Panc1 (cell line): ENCODE measurements at regions not wholly inside any gene's neighbourhood (a gene's known extent, or its start where the extent isn't known, plus 50 kb on each side); places are given as distances from the start of the nearest gene placed in this dataset.

Source experiments
- ATAC-seq: fragments of 200-7000 bp; cut with Tn5 transposase; 2 replicates; pipeline ENCODE4 v1.9.1; 2020; ENCODE audit warnings: mild to moderate bottlenecking, moderate library complexity
- BruUV-seq: library from RNA; stranded (reverse); fragments of 400-500 nt; replicated peaks from 2 replicates; lab custom pipeline; 2021; lab: Mats Ljungman, UMichigan
- CTCF ChIA-PET: fragments of 300-600 bp; sonication (Branson Sonifier 250); formaldehyde crosslinking; loops from one replicate; lab custom pipeline; 2022; ENCODE audit warnings: antibody characterized with exemption; lab: Charles Lee
- POLR2A ChIA-PET: fragments of 300-600 bp; sonication (Branson Sonifier 250); formaldehyde crosslinking; loops from one replicate; lab custom pipeline; 2022; ENCODE audit warnings: antibody characterized with exemption; lab: Charles Lee
- DNase-seq: peaks from one replicate; pipeline ENCODE4 v3.0.0-alpha.2; 2010; ENCODE audit warnings: low read depth, low spot score
- H3K27ac ChIP-seq: 2 replicates; pipeline ENCODE4 v1.5.1; 2011; ENCODE audit warnings: mild to moderate bottlenecking, low read length, inconsistent platforms
- H3K27me3 ChIP-seq: fragments of 200-500 bp; sonication (Bioruptor generic); 2 replicates; pipeline ENCODE4 v1.6.0; 2014; ENCODE audit warnings: low read length, inconsistent platforms; ENCODE audit not compliant: control insufficient read depth, insufficient read depth
- H3K36me3 ChIP-seq: fragments of 200-500 bp; sonication (Bioruptor generic); 2 replicates; pipeline ENCODE4 v1.5.1; 2014; ENCODE audit warnings: inconsistent platforms, mild to moderate bottlenecking, low read length, moderate library complexity; ENCODE audit not compliant: control insufficient read depth, insufficient read depth
- H3K4me1 ChIP-seq: 2 replicates; pipeline ENCODE4 v1.5.1; 2011; ENCODE audit warnings: inconsistent platforms, mild to moderate bottlenecking, low read length, moderate library complexity; ENCODE audit not compliant: control insufficient read depth, insufficient read depth
- H3K4me3 ChIP-seq, 2 experiments: 2 replicates each; pipeline ENCODE4 v1.5.1; 2011 to 2012; ENCODE audit warnings: low read depth in 2 of 2, low read length in 2 of 2, mild to moderate bottlenecking in 2 of 2, inconsistent platforms in 1 of 2, moderate library complexity in 1 of 2
- H3K9me3 ChIP-seq: fragments of 200-500 bp; sonication (Bioruptor generic); 2 replicates; pipeline ENCODE4 v1.5.1; 2014; ENCODE audit warnings: low read depth, mild to moderate bottlenecking, inconsistent platforms, low read length, moderate library complexity; ENCODE audit not compliant: control insufficient read depth, insufficient read depth
- POLR2AphosphoS5 ChIP-seq: IDR thresholded peaks from 2 replicates; pipeline ENCODE4 v1.6.1; 2012; ENCODE audit warnings: mild to moderate bottlenecking, low read depth, low read length, moderate library complexity
- SIN3A ChIP-seq: IDR thresholded peaks from 2 replicates; pipeline ENCODE4 v1.6.1; 2012; ENCODE audit warnings: low read depth, mild to moderate bottlenecking, low read length, moderate library complexity, borderline replicate concordance; ENCODE audit not compliant: insufficient read depth
- TCF7L2 ChIP-seq: IDR thresholded peaks from 2 replicates; pipeline ENCODE4 v1.6.1; 2011; ENCODE audit warnings: mild to moderate bottlenecking, low read depth, low read length, inconsistent platforms
- in situ Hi-C: cut with HindIII; loops from 2 replicates; pipeline ENCODE4 v1.10.0; 2016; ENCODE audit warnings: low sequenced_read_pairs, low pct_unique_long_range_greater_than_20kb
- intact Hi-C: fragments of 100-400 bp; cut with micrococcal nuclease; formaldehyde crosslinking; loops from one replicate; pipeline ENCODE4 v1.10.0; 2022; ENCODE audit not compliant: unreplicated experiment
- TF ChIP-seq, protein P1 (sequence below): fragments of 450-650 bp; IDR thresholded peaks from 2 replicates; pipeline ENCODE4 v1.5.1; 2017; ENCODE audit warnings: mild to moderate bottlenecking
- TF ChIP-seq, protein P2 (sequence below), 2 experiments: IDR thresholded peaks; 2 replicates each; pipeline ENCODE4 v1.6.1; 2011 to 2012; ENCODE audit warnings: low read depth in 2 of 2, control low read depth in 1 of 2, low read length in 1 of 2, mild to moderate bottlenecking in 1 of 2, moderate library complexity in 1 of 2; ENCODE audit not compliant: insufficient read depth in 1 of 2

DNA sequence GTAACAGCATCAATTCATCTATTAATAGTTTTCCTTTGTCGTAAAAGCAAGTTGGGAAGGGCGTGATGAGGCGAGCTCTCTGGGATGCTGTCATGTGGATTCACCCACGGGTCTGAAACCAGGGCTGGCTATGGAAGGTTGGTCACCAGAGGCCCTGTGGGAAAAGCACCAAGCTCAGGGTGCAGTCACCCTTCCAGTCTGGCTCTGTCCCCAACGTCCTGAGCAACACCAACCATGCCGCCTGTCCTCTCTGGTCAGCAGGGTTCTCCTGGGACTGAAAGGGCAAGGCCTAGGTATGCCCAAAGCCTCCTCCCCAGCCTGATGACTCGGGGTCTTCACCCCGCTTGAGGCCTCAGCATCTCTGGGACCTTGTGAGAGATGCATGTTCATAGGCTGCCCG is 97.2 kb upstream of the MSX1 start:
- no peak overlapping the region for H3K4me3 ChIP-seq
- ChIA-PET CTCF (interaction anchor here (0.6 kb wide), 1 partner anchor 99 kb away, joined by 4 read pairs; no protein-coding TSS in a partner anchor), POLR2A (no interaction called here)
- no peaks in the 10 kb centered on the region for H3K4me1 ChIP-seq
- no peak for TF ChIP-seq SIN3A
- TF ChIP-seq, protein P1, sequence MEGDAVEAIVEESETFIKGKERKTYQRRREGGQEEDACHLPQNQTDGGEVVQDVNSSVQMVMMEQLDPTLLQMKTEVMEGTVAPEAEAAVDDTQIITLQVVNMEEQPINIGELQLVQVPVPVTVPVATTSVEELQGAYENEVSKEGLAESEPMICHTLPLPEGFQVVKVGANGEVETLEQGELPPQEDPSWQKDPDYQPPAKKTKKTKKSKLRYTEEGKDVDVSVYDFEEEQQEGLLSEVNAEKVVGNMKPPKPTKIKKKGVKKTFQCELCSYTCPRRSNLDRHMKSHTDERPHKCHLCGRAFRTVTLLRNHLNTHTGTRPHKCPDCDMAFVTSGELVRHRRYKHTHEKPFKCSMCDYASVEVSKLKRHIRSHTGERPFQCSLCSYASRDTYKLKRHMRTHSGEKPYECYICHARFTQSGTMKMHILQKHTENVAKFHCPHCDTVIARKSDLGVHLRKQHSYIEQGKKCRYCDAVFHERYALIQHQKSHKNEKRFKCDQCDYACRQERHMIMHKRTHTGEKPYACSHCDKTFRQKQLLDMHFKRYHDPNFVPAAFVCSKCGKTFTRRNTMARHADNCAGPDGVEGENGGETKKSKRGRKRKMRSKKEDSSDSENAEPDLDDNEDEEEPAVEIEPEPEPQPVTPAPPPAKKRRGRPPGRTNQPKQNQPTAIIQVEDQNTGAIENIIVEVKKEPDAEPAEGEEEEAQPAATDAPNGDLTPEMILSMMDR = no peak
- no peak for TF ChIP-seq POLR2AphosphoS5
- TF ChIP-seq TCF7L2 = no peak
- TF ChIP-seq, protein P2, sequence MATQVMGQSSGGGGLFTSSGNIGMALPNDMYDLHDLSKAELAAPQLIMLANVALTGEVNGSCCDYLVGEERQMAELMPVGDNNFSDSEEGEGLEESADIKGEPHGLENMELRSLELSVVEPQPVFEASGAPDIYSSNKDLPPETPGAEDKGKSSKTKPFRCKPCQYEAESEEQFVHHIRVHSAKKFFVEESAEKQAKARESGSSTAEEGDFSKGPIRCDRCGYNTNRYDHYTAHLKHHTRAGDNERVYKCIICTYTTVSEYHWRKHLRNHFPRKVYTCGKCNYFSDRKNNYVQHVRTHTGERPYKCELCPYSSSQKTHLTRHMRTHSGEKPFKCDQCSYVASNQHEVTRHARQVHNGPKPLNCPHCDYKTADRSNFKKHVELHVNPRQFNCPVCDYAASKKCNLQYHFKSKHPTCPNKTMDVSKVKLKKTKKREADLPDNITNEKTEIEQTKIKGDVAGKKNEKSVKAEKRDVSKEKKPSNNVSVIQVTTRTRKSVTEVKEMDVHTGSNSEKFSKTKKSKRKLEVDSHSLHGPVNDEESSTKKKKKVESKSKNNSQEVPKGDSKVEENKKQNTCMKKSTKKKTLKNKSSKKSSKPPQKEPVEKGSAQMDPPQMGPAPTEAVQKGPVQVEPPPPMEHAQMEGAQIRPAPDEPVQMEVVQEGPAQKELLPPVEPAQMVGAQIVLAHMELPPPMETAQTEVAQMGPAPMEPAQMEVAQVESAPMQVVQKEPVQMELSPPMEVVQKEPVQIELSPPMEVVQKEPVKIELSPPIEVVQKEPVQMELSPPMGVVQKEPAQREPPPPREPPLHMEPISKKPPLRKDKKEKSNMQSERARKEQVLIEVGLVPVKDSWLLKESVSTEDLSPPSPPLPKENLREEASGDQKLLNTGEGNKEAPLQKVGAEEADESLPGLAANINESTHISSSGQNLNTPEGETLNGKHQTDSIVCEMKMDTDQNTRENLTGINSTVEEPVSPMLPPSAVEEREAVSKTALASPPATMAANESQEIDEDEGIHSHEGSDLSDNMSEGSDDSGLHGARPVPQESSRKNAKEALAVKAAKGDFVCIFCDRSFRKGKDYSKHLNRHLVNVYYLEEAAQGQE (IDR thresholded peaks at IDR 0.05; ENCODE audit: insufficient read depth in 1 of 2, low read depth in 2 of 2, low read length in 1 of 2) = no peak
- H3K36me3 ChIP-seq = no peaks in the 10 kb centered on the region
- no TSS peak for BruUV-seq
- DNase-seq = no peak
- intact Hi-C loops = no loop called here
- in situ Hi-C loops = no loop called here
- no peak for ATAC-seq
- no peak overlapping the region for H3K27ac ChIP-seq
- H3K9me3 ChIP-seq = no peaks in the 10 kb centered on the region
- H3K27me3 ChIP-seq = no peaks in the 10 kb centered on the region

DNA sequence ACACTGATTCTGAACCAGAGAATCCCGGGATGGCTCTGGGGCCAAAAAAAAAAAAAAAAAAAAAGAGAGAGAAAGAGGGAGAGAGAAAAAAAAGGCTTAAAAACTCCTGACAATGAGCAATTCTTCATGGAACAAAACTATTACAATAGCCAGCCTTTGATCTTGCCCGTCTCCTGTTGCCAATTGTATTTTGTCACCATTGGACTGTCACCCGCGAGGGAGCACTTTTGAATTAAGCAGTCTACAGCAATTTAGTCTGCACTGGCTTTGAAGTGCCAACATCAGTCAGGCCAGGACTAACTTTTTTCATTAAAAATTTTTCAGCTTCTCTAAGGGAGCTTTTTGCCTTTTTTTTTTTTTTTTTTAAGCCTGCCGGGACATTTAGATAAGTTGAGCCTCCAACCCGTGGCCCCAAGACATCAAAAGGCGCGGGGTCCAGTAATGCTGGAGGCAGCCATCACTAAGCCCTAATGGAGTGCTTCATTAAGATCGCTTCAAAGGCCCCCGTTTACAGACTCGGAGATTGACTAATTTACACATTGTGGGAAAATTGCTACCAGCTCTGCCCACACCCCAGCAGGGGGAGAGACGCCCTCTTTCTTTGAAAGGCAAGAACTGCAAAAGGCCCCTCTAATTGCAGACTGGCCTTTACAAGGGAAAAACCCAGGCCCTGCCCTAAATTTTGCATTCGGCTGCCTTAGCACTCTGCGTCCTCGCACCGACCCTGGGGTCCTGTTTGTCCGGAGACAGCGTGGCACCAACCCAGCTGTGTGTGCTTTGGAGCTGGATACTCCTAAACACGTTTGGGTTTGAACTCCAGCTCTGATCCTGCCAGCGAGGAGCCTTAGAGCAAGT is 98.1 kb upstream of the MSX1 start:
- DNase-seq (no peak), ATAC-seq (no peak)
- no TSS peak for BruUV-seq
- ChIA-PET POLR2A (interaction anchor here (0.5 kb wide), 1 partner anchor 69 kb away, joined by 3 read pairs; no protein-coding TSS in a partner anchor), CTCF (interaction anchor here (0.6 kb wide), 1 partner anchor 100 kb away, joined by 4 read pairs; no protein-coding TSS in a partner anchor)
- no peak overlapping the region for H3K4me3 ChIP-seq
- no peaks in the 10 kb centered on the region for H3K36me3 ChIP-seq
- H3K27me3 ChIP-seq = no peaks in the 10 kb centered on the region
- in situ Hi-C loops (no loop called here), intact Hi-C loops (no loop called here)
- H3K4me1 ChIP-seq = no peaks in the 10 kb centered on the region
- no peak overlapping the region for H3K27ac ChIP-seq
- TF ChIP-seq, protein P2 (IDR thresholded peaks at IDR 0.05; ENCODE audit: insufficient read depth in 1 of 2, low read depth in 2 of 2, low read length in 1 of 2) = no peak
- no peak for TF ChIP-seq SIN3A
- no peak for TF ChIP-seq TCF7L2
- TF ChIP-seq POLR2AphosphoS5 = no peak
- TF ChIP-seq, protein P1 = no peak; the same call in 1 of the 2 replicates
- no peaks in the 10 kb centered on the region for H3K9me3 ChIP-seq
